ENCODE measurements at regions not wholly inside any gene's neighbourhood (a gene's known extent, or its start where the extent isn't known, plus 50 kb on each side); places are given as distances from the start of the nearest gene placed in this dataset.

GRCh38 chr20:22529150-22530019 is 55.0 kb downstream of the FOXA2 start:
- no peak overlapping the region for H3K27ac ChIP-seq
- H3K4me3 ChIP-seq: no peak overlapping the region
- intact Hi-C loops (cut with DNase I): no loop called here
- DNase-seq (no peak), ATAC-seq (no peak)
- TF ChIP-seq CTCF (IDR thresholded peaks at IDR 0.05): no peak
- no peaks in the 10 kb centered on the region for H3K36me3 ChIP-seq
- no peaks in the 10 kb centered on the region for H3K9me3 ChIP-seq
- no peaks in the 10 kb centered on the region for H3K4me1 ChIP-seq
- H3K27me3 ChIP-seq: peaks cover 0 to 43% (median 10%) of the 10 kb centered on the region in 7 donors
- WGBS, 2 donors: 68 to 71% methylated on average over 13 of the region's 13 CpGs

GRCh38 chr20:22526512-22527012 is 57.8 kb downstream of the FOXA2 start:
- Histone ChIP-seq H3K9me3 (no peaks in the 10 kb centered on the region), H3K27me3 (peaks cover 0 to 65% (median 21%) of the 10 kb centered on the region in 7 donors), H3K27ac (no peak overlapping the region), H3K4me1 (no peaks in the 10 kb centered on the region), H3K4me3 (no peak overlapping the region), H3K36me3 (no peaks in the 10 kb centered on the region)
- ATAC-seq: no peak
- no peak for DNase-seq
- no peak for TF ChIP-seq CTCF (IDR thresholded peaks at IDR 0.05)
- 68 to 78% methylated on average over 3 of the region's 3 CpGs for WGBS, 2 donors
- intact Hi-C loops (cut with DNase I): no loop called here

- H3K36me3 ChIP-seq: no peaks in the 10 kb centered on the region
- H3K27me3 ChIP-seq: peaks cover 0 to 65% (median 21%) of the 10 kb centered on the region in 7 donors
- no peaks in the 10 kb centered on the region for H3K9me3 ChIP-seq
- ATAC-seq (no peak), DNase-seq (no peak)
- no peak overlapping the region for H3K4me3 ChIP-seq
- no peaks in the 10 kb centered on the region for H3K4me1 ChIP-seq
- intact Hi-C loops (cut with DNase I): no loop called here
- no peak for TF ChIP-seq CTCF (IDR thresholded peaks at IDR 0.05)
- 74% methylated on average over 7 of the region's 7 CpGs for WGBS, 2 donors
- H3K27ac ChIP-seq: no peak overlapping the region
Measured at GRCh38 chr20:22525821-22526220, 58.6 kb downstream of the FOXA2 start.

- DNase-seq (no peak), ATAC-seq (no peak)
- Histone ChIP-seq H3K4me3 (no peak overlapping the region), H3K27me3 (peaks cover 0 to 65% (median 22%) of the 10 kb centered on the region in 7 donors), H3K9me3 (no peaks in the 10 kb centered on the region), H3K36me3 (no peaks in the 10 kb centered on the region), H3K27ac (no peak overlapping the region), H3K4me1 (no peaks in the 10 kb centered on the region)
- TF ChIP-seq CTCF (IDR thresholded peaks at IDR 0.05): no peak
- WGBS, 2 donors: 77 to 86% methylated on average over 4 of the region's 4 CpGs
- intact Hi-C loops (cut with DNase I): no loop called here
Measured at GRCh38 chr20:22525069-22525820, 59.1 kb downstream of the FOXA2 start.
